Natural killer cell treated with Interleukin-12 subunit alpha and Interleukin-12 subunit beta and Interleukin-15 and Interleukin-18, amount 100 ng/mL, for 72 hours (primary cell): ENCODE measurements at regions not wholly inside any gene's neighbourhood (a gene's known extent, or its start where the extent isn't known, plus 50 kb on each side); places are given as distances from the start of the nearest gene placed in this dataset.

Experiments used
- ATAC-seq, 2 donors: fragments of 150-1000 bp; cut with Tn5 transposase in 1 of 2; sonication (Bioruptor Pico), chemical (Tn5 transposase) in 1 of 2; 2 replicates each; pipeline ENCODE4 v1.10.0; 2021
- DNase-seq: peaks from one replicate; pipeline ENCODE4 v3.0.0; 2022; ENCODE audit warnings: low spot score
- H3K27ac Mint-ChIP-seq, 2 donors: 1 replicate in 1 of 2; 2 replicates in 1 of 2; pipeline ENCODE4 v1.8.0; 2022; ENCODE audit warnings: mixed read lengths in 2 of 2, mild to moderate bottlenecking in 1 of 2, moderate library complexity in 1 of 2
- H3K27me3 Mint-ChIP-seq, 2 donors: 1 replicate in 1 of 2; 2 replicates in 1 of 2; pipeline ENCODE4 v1.8.0; 2022; ENCODE audit warnings: mixed read lengths in 2 of 2
- H3K36me3 Mint-ChIP-seq: one replicate; pipeline ENCODE4 v1.8.0; 2022; ENCODE audit warnings: mixed read lengths
- H3K4me1 Mint-ChIP-seq, 2 donors: 1 replicate in 1 of 2; 2 replicates in 1 of 2; pipeline ENCODE4 v1.8.0; 2022; ENCODE audit warnings: low read depth in 2 of 2, mixed read lengths in 2 of 2, mild to moderate bottlenecking in 1 of 2
- H3K4me3 Mint-ChIP-seq: one replicate; pipeline ENCODE4 v1.8.0; 2022; ENCODE audit warnings: mixed read lengths
- H3K9me3 Mint-ChIP-seq: 2 replicates; pipeline ENCODE4 v1.8.0; 2022; ENCODE audit warnings: mixed read lengths

GRCh38 chr2:120586507-120587278 is 149.0 kb upstream of the GLI2 start:
- no peak for DNase-seq
- Mint-ChIP-seq H3K4me3 (no peak overlapping the region), H3K27me3 (peaks cover 33 to 53% of the 10 kb centered on the region in 2 donors), H3K27ac (no peak overlapping the region), H3K36me3 (no peaks in the 10 kb centered on the region), H3K4me1 (peaks cover 0 to 4% of the 10 kb centered on the region in 2 donors), H3K9me3 (no peaks in the 10 kb centered on the region)
- no peak for ATAC-seq

- H3K9me3 Mint-ChIP-seq: no peaks in the 10 kb centered on the region
- no peaks in the 10 kb centered on the region for H3K36me3 Mint-ChIP-seq
- peaks cover 35 to 60% of the 10 kb centered on the region in 2 donors for H3K27me3 Mint-ChIP-seq
- H3K4me3 Mint-ChIP-seq: no peak overlapping the region
- H3K27ac Mint-ChIP-seq: no peak overlapping the region
- DNase-seq (no peak), ATAC-seq (no peak)
- peaks cover 0 to 4% of the 10 kb centered on the region in 2 donors for H3K4me1 Mint-ChIP-seq
Observed at GRCh38 chr2:120587279-120587996, 148.2 kb upstream of the GLI2 start.

- no peak overlapping the region for H3K27ac Mint-ChIP-seq
- ATAC-seq (no peak), DNase-seq (no peak)
- H3K9me3 Mint-ChIP-seq: no peaks in the 10 kb centered on the region
- peaks cover 35 to 59% of the 10 kb centered on the region in 2 donors for H3K27me3 Mint-ChIP-seq
- H3K36me3 Mint-ChIP-seq: no peaks in the 10 kb centered on the region
- no peak overlapping the region for H3K4me3 Mint-ChIP-seq
- H3K4me1 Mint-ChIP-seq: peaks cover 0 to 4% of the 10 kb centered on the region in 2 donors
Observed at GRCh38 chr2:120587997-120588336, 147.7 kb upstream of the GLI2 start.

- H3K36me3 Mint-ChIP-seq: no peaks in the 10 kb centered on the region
- H3K4me1 Mint-ChIP-seq: peaks cover 0 to 4% of the 10 kb centered on the region in 2 donors
- no peak overlapping the region for H3K4me3 Mint-ChIP-seq
- no peaks in the 10 kb centered on the region for H3K9me3 Mint-ChIP-seq
- no peak overlapping the region for H3K27ac Mint-ChIP-seq
- DNase-seq (no peak), ATAC-seq (no peak)
- peaks cover 37 to 62% of the 10 kb centered on the region in 2 donors for H3K27me3 Mint-ChIP-seq
Observed at GRCh38 chr2:120589771-120590608, 145.7 kb upstream of the GLI2 start.

- Mint-ChIP-seq H3K4me3 (no peak overlapping the region), H3K36me3 (no peaks in the 10 kb centered on the region), H3K27me3 (peaks cover 33 to 54% of the 10 kb centered on the region in 2 donors), H3K9me3 (no peaks in the 10 kb centered on the region), H3K27ac (no peak overlapping the region), H3K4me1 (peaks cover 0 to 4% of the 10 kb centered on the region in 2 donors)
- no peak for DNase-seq
- ATAC-seq: no peak
Observed at GRCh38 chr2:120590841-120591240, 144.8 kb upstream of the GLI2 start.

DNA sequence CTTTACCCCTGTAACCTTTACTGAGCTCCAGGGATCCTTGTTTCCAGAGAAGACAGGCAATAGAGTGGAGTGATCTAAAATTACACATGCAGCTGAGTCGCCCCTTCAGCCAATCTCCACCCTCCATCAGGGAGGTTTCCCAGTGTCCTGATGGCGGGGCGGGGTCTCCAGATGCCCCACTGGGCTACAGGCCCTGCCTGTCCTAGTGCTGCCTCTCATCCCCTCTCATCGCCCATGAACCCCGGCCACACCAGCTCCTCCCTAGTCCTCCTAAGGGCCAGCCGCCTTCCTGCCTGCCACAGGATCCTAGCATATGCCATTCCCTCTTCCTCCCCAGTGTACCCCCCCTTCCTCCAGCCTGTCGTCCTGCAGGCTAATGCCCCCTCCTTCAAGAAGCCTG is 144.1 kb upstream of the GLI2 start:
- no peak for ATAC-seq
- no peak overlapping the region for H3K27ac Mint-ChIP-seq
- H3K4me3 Mint-ChIP-seq: no peak overlapping the region
- H3K27me3 Mint-ChIP-seq: peaks cover 28 to 47% of the 10 kb centered on the region in 2 donors
- no peak for DNase-seq
- no peaks in the 10 kb centered on the region for H3K36me3 Mint-ChIP-seq
- no peaks in the 10 kb centered on the region for H3K9me3 Mint-ChIP-seq
- peaks cover 0 to 2% of the 10 kb centered on the region in 2 donors for H3K4me1 Mint-ChIP-seq

DNA sequence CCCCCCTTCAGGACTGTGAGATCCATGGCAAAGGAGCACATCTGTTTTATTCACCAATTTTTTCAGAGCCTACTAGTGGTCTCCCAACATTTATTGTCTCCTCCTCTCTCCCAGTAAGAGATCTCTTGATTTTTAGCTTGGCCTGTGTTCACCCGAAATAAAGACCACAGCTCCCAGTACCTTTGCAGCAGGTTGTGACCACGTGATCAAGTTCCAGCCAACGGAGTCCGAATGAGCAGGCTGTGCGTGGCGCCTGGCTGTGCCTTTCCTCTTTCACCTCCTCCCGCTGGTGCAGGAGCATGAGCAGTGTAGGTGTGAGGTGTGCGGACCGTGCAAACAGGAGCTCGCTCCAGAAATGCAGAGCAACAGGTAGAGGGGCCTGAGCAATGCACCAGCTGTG is 143.6 kb upstream of the GLI2 start:
- H3K27me3 Mint-ChIP-seq: peaks cover 26 to 43% of the 10 kb centered on the region in 2 donors
- H3K4me1 Mint-ChIP-seq: no peaks in the 10 kb centered on the region
- H3K36me3 Mint-ChIP-seq: no peaks in the 10 kb centered on the region
- no peak for ATAC-seq
- H3K27ac Mint-ChIP-seq: no peak overlapping the region
- H3K4me3 Mint-ChIP-seq: no peak overlapping the region
- no peaks in the 10 kb centered on the region for H3K9me3 Mint-ChIP-seq
- no peak for DNase-seq

DNA sequence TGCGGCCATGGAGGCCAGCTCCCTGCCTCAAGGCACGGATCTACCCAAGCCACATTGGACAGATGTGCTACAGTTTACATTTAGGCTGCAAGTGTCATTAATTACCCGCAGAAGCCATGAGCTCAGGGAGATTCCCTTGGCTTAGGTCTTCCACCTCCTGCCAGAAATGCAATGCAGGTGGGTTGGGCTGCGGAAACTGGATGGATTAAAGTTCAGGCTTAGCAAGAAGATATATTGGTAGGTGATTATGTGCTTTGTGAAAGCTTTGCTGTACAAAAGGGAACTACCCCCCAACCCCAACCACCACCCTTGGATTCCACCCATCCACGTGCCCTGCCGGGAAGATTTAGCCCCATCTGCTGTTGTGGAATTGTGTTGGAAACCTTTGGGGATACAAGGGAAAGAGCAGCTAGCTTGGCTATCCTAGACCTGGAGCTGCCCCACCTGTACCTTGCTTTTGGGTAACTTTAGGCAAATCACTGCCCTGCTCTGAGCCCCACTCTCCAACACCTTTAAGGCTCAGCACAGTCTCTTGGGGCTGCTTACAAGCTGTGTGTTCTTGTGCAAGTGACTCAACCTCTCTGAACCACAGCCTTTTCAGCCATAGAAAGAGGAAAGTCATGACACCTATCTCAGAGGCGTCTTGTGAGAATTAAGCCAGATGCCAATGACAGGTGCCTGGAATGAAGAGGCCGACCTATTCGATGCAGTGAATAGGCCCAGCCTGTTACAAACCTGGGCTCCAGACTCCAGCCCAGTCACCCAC is 141.6 kb upstream of the GLI2 start:
- no peak overlapping the region for H3K27ac Mint-ChIP-seq
- no peaks in the 10 kb centered on the region for H3K36me3 Mint-ChIP-seq
- ATAC-seq: no peak
- no peaks in the 10 kb centered on the region for H3K9me3 Mint-ChIP-seq
- H3K27me3 Mint-ChIP-seq: peaks cover 15 to 28% of the 10 kb centered on the region in 2 donors
- H3K4me1 Mint-ChIP-seq: no peaks in the 10 kb centered on the region
- no peak overlapping the region for H3K4me3 Mint-ChIP-seq
- no peak for DNase-seq

- H3K27ac Mint-ChIP-seq: no peak overlapping the region
- H3K4me3 Mint-ChIP-seq: no peak overlapping the region
- DNase-seq (no peak), ATAC-seq (no peak)
- H3K27me3 Mint-ChIP-seq: peaks cover 11 to 19% of the 10 kb centered on the region in 2 donors
- no peaks in the 10 kb centered on the region for H3K9me3 Mint-ChIP-seq
- H3K4me1 Mint-ChIP-seq: no peaks in the 10 kb centered on the region
- H3K36me3 Mint-ChIP-seq: no peaks in the 10 kb centered on the region
Observed at GRCh38 chr2:120594856-120595685, 140.6 kb upstream of the GLI2 start.

DNA sequence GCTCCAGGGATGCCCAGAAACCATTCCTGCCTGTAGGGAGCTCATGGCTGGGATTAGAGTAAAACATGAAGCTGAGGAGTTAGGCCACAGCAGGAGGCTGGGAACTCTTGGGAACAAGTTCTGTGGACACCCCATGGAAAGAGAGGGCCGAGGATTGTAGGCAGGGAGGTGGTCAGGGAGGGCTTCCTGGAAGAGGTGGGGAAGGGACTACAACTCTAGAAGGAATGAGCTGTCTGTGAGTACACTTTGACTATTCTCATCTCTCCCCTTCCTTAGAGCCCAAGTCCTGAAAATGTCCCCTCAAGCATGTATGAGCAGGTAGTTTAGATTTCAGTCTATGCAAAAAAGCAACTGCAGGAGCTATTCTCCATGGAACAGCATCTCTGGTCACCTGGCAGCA is 139.9 kb upstream of the GLI2 start:
- no peaks in the 10 kb centered on the region for H3K9me3 Mint-ChIP-seq
- H3K27me3 Mint-ChIP-seq: peaks cover 9 to 15% of the 10 kb centered on the region in 2 donors
- H3K4me3 Mint-ChIP-seq: no peak overlapping the region
- DNase-seq: no peak
- H3K4me1 Mint-ChIP-seq: no peaks in the 10 kb centered on the region
- no peak for ATAC-seq
- H3K27ac Mint-ChIP-seq: no peak overlapping the region
- H3K36me3 Mint-ChIP-seq: no peaks in the 10 kb centered on the region

DNA sequence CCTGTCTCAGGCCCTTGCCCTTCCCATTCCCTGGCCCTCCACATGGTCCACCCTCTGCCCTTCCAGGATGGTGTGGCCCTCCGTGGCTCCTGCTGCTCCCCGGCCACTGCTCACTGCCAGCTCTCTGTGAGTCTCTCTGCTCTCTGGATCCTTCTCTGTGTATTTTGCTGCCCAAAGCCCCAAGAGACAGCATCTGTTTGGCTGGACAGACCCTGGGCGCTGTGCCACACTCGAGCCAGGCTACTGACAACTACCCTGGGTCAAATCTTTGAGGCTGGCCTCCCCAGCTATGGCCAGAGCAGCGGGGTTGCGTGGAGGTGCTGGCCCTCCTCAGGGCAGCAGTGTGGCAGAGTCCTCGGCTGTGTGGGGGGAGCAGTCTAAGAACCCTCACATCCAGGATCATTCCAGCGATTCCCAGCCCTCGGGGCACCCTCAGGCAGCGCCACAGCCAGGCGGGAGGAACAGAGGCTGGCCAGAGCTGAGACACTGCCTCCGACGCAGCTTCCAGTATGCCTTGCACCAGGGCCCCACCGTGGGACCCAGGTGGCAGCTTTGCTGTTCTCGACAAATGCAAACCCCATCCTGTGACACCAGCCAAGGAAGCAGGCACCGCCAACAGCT is 139.4 kb upstream of the GLI2 start:
- Mint-ChIP-seq H3K27ac (no peak overlapping the region), H3K27me3 (peaks cover 9 to 15% of the 10 kb centered on the region in 2 donors), H3K9me3 (no peaks in the 10 kb centered on the region), H3K4me3 (no peak overlapping the region), H3K4me1 (no peaks in the 10 kb centered on the region), H3K36me3 (no peaks in the 10 kb centered on the region)
- ATAC-seq (no peak), DNase-seq (no peak)

DNA sequence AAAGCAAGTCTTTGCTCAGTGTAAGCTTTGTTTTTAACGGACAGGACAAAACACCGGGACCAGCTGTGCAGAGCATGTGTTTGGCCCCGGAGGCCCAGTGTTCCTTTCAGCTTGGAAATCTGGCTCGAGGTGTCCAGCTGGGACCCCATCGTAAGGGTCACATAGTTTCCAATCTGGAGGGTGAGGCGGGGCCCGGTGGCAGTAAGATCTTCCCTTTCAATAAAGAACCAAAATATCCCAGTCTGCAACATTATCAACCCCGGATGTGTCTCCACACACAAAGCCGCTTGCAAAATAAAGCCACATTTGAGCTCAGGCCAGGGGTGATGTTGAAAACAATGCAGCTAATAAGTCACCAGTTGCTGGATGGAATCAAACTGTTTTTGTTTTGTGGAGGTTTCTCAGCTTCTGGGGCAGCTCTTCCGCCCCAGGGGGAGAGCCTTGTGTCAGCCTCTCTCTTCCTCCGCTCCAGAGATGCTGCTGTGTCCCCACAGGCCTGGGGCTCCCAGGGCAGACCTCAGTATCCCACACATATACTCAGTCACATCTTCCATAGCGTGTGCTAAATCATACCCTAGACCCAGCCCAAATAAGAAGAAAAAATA is 138.6 kb upstream of the GLI2 start:
- H3K4me1 Mint-ChIP-seq: no peaks in the 10 kb centered on the region
- no peaks in the 10 kb centered on the region for H3K36me3 Mint-ChIP-seq
- no peak overlapping the region for H3K27ac Mint-ChIP-seq
- DNase-seq: no peak
- H3K4me3 Mint-ChIP-seq: no peak overlapping the region
- no peaks in the 10 kb centered on the region for H3K9me3 Mint-ChIP-seq
- no peak for ATAC-seq
- peaks cover 3 to 11% of the 10 kb centered on the region in 2 donors for H3K27me3 Mint-ChIP-seq
